GM20000 (cell line): ENCODE measurements at regions not wholly inside any gene's neighbourhood (a gene's known extent, or its start where the extent isn't known, plus 50 kb on each side); places are given as distances from the start of the nearest gene placed in this dataset.

Experiments
- DNase-seq: peaks from one replicate; pipeline ENCODE4 v3.0.0; 2012; ENCODE audit warnings: low spot score
- CTCF ChIP-seq: IDR thresholded peaks from 2 replicates; pipeline ENCODE4 v1.5.1; 2012; ENCODE audit warnings: mild to moderate bottlenecking, control low read depth; ENCODE audit errors: extremely low read depth, missing control alignments

GRCh38 chr5:62124266-62124665 is 181.7 kb upstream of the KIF2A start:
- no peak for DNase-seq

DNA sequence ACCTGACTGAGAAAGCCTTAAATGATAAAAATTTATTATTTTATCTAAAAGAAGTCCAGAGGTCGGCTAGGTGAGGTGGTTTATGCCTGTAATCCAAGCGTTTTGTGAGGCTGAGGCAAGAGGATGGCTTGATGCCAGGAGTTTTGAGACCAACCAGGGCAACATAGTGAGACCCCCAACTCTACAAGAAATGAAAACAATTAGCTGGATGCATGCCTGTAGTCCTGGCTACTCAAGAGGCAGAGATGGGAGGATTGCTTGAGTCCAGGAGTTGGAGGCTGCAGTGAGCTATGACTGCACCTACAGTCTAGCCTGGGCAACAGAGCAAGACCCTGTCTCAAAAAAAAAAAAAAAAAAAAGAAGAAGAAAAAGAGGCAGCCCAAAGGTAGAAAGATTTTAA is 179.9 kb upstream of the KIF2A start:
- TF ChIP-seq CTCF, result no peak
- no peak for DNase-seq

More at GRCh38 chr5:62124266-62124665, 181.7 kb upstream of the KIF2A start:
- no peak for TF ChIP-seq CTCF

DNA sequence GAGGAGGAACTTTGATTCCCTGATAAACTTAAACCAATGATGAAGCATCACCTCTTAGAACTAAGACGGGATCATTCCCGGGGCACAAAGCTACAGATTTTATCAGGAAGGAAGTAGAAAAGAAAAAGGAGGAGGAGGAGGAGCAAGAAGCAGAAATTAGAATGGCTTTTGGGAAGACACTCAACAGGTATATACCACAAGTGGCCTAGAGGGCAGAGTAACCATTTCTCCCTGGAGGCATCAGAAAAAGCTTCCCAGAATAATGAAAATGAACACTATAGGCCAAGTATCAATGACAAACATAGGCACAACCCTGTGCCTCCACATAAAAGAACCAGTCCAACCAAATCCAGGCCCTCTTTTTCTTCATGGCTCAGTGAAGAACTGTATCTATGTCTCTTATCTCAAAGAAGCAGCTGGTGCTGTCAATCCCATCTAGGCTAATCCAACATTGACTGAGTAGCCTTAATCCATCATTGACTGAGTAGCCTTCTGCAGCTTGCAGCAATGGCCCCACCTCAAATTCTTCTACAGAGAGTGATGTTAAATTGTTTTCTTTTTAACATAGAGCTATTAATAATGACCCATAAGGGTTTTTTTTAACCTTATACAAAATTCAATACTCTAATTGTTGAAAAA is 178.8 kb upstream of the KIF2A start:
- TF ChIP-seq CTCF, result no peak
- DNase-seq, result no peak

GRCh38 chr5:62130107-62130506 is 175.9 kb upstream of the KIF2A start:
- TF ChIP-seq CTCF, result no peak

DNA sequence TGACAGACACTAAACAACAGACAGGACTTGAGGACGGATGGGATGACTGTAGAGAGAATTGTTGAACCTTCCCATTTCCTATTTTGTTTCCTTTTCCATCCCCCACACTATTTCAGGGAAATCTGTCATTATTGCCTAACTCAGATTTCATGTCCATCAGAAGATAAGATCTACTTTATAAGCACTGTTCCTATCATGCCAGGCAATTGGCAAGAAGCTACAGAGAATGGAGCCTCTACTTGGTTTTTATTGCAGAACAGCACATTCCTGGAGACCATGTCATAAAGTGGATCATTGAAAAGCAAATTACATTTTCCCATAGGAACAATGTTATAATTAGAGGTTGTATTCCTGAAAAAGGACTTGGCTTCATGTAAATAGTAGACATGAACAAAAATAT is 173.7 kb upstream of the KIF2A start:
- TF ChIP-seq CTCF, result no peak
- no peak for DNase-seq

More at GRCh38 chr5:62130107-62130506, 175.9 kb upstream of the KIF2A start:
- no peak for DNase-seq

GRCh38 chr5:62133426-62133825 is 172.6 kb upstream of the KIF2A start:
- TF ChIP-seq CTCF, result no peak
- DNase-seq, result no peak

GRCh38 chr5:62134811-62135210 is 171.2 kb upstream of the KIF2A start:
- TF ChIP-seq CTCF, result no peak
- DNase-seq, result no peak
